Activated T-helper 2 cell treated with anti-CD3 and anti-CD28 coated beads, Interferon-gamma antibody, Interleukin-2, Interleukin-4, amounts not matched to agents 10 μg/mL and 5 μg/mL and 100 μg/mL, durations not matched to agents 14 hours and 24 hours and 36 hours (primary cell): ENCODE measurements at regions not wholly inside any gene's neighbourhood (a gene's known extent, or its start where the extent isn't known, plus 50 kb on each side); places are given as distances from the start of the nearest gene placed in this dataset.

ENCODE experiments used
- DNase-seq: peaks from one replicate; pipeline ENCODE4 v3.0.0; 2021; ENCODE audit warnings: low spot score
- H3K27ac Mint-ChIP-seq: one replicate; pipeline ENCODE4 v1.8.0; 2021; ENCODE audit warnings: mixed read lengths
- H3K27me3 Mint-ChIP-seq: one replicate; pipeline ENCODE4 v1.8.0; 2021; ENCODE audit warnings: low read depth, mixed read lengths
- H3K36me3 Mint-ChIP-seq: one replicate; pipeline ENCODE4 v1.8.0; 2021; ENCODE audit warnings: low read depth, mixed read lengths
- H3K4me1 Mint-ChIP-seq: one replicate; pipeline ENCODE4 v1.8.0; 2021; ENCODE audit warnings: low read depth, mixed read lengths
- H3K4me3 Mint-ChIP-seq: one replicate; pipeline ENCODE4 v1.8.0; 2021; ENCODE audit warnings: low read depth, mild to moderate bottlenecking, moderate library complexity, mixed read lengths
- H3K9me3 Mint-ChIP-seq: one replicate; pipeline ENCODE4 v1.8.0; 2021; ENCODE audit warnings: mixed read lengths
- intact Hi-C: fragments of 100-400 bp; cut with micrococcal nuclease; formaldehyde crosslinking; loops from one replicate; pipeline ENCODE4 v1.15.1; 2023

- H3K4me3 Mint-ChIP-seq = no peak overlapping the region
These were observed 126.5 kb downstream of the C1orf94 start for GRCh38 chr1:34303218-34303617.

DNA sequence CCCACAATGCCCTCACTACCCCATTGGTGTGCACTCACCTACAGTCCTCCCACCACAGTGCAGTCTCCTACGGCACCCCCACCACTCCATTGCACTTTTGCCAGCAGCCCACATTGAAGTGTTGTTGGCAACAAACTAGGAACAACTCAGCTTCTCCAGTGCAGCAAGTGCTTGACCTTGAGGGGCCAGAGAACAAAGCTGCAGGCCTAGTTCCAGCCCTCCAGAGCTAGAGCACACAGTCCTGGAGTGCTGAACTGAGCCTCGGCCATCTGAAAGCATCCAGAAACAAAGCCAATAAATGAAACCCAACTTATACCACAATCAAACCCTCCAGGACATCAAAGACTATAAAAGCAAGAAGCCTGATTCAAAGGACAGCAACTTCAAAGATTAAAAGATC is 129.9 kb downstream of the C1orf94 start:
- no peaks in the 10 kb centered on the region for H3K4me1 Mint-ChIP-seq
- no peak overlapping the region for H3K4me3 Mint-ChIP-seq
- no peak overlapping the region for H3K27ac Mint-ChIP-seq
- DNase-seq = no peak
- H3K36me3 Mint-ChIP-seq = no peaks in the 10 kb centered on the region
- no peaks in the 10 kb centered on the region for H3K27me3 Mint-ChIP-seq
- peaks cover 13% of the 10 kb centered on the region for H3K9me3 Mint-ChIP-seq
- intact Hi-C loops = no loop called here

More at GRCh38 chr1:34303218-34303617, 126.5 kb downstream of the C1orf94 start:
- no peaks in the 10 kb centered on the region for H3K36me3 Mint-ChIP-seq
- DNase-seq = no peak
- no peaks in the 10 kb centered on the region for H3K27me3 Mint-ChIP-seq
- H3K4me1 Mint-ChIP-seq = no peaks in the 10 kb centered on the region
- intact Hi-C loops = no loop called here
- H3K9me3 Mint-ChIP-seq = peaks cover 13% of the 10 kb centered on the region
- H3K27ac Mint-ChIP-seq = no peak overlapping the region

- intact Hi-C loops = no loop called here
- DNase-seq = no peak
- H3K27me3 Mint-ChIP-seq = no peaks in the 10 kb centered on the region
- H3K9me3 Mint-ChIP-seq = peaks cover 8% of the 10 kb centered on the region
- no peak overlapping the region for H3K4me3 Mint-ChIP-seq
- no peaks in the 10 kb centered on the region for H3K4me1 Mint-ChIP-seq
- H3K27ac Mint-ChIP-seq = no peak overlapping the region
- H3K36me3 Mint-ChIP-seq = no peaks in the 10 kb centered on the region
These were observed 135.7 kb downstream of the C1orf94 start for GRCh38 chr1:34312359-34312758.

- H3K36me3 Mint-ChIP-seq = no peaks in the 10 kb centered on the region
These were observed 139.3 kb downstream of the C1orf94 start for GRCh38 chr1:34315974-34316373.

DNA sequence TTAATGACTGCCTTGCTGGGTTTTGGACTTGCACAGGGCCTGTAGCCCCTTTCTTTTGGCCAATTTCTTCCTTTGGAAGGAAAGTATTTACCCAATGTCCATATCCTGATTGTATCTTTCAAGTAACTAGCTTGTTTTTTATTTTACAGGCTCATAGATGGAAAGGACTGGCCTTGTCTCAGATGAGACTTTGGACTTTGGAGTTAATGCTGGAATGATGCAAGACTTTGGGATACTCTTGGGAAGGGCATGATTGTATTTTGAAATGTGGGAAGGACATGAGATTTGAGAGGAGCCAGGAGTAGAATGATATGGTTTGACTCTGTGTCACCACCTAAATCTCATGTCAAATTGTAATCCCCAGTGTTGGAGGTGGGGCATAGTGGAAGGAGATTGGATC is 140.1 kb downstream of the C1orf94 start:
- Mint-ChIP-seq H3K4me3 (no peak overlapping the region), H3K27ac (no peak overlapping the region), H3K27me3 (no peaks in the 10 kb centered on the region), H3K36me3 (no peaks in the 10 kb centered on the region), H3K9me3 (peaks cover 8% of the 10 kb centered on the region), H3K4me1 (no peaks in the 10 kb centered on the region)
- intact Hi-C loops = no loop called here
- no peak for DNase-seq

More at GRCh38 chr1:34315974-34316373, 139.3 kb downstream of the C1orf94 start:
- H3K27me3 Mint-ChIP-seq = no peaks in the 10 kb centered on the region
- no peak overlapping the region for H3K4me3 Mint-ChIP-seq
- intact Hi-C loops = no loop called here
- DNase-seq = no peak
- peaks cover 8% of the 10 kb centered on the region for H3K9me3 Mint-ChIP-seq
- no peaks in the 10 kb centered on the region for H3K4me1 Mint-ChIP-seq
- H3K27ac Mint-ChIP-seq = no peak overlapping the region

GRCh38 chr1:34319218-34319617 is 142.5 kb downstream of the C1orf94 start:
- peaks cover 8% of the 10 kb centered on the region for H3K9me3 Mint-ChIP-seq
- H3K27ac Mint-ChIP-seq = no peak overlapping the region
- H3K27me3 Mint-ChIP-seq = no peaks in the 10 kb centered on the region
- DNase-seq = no peak
- H3K4me3 Mint-ChIP-seq = no peak overlapping the region
- intact Hi-C loops = no loop called here
- no peaks in the 10 kb centered on the region for H3K4me1 Mint-ChIP-seq
- H3K36me3 Mint-ChIP-seq = no peaks in the 10 kb centered on the region

- intact Hi-C loops = no loop called here
- Mint-ChIP-seq H3K27ac (no peak overlapping the region), H3K27me3 (no peaks in the 10 kb centered on the region), H3K4me3 (no peak overlapping the region), H3K4me1 (no peaks in the 10 kb centered on the region), H3K9me3 (peaks cover 7% of the 10 kb centered on the region), H3K36me3 (no peaks in the 10 kb centered on the region)
- no peak for DNase-seq
These were observed 143.5 kb downstream of the C1orf94 start for GRCh38 chr1:34320053-34320669.

DNA sequence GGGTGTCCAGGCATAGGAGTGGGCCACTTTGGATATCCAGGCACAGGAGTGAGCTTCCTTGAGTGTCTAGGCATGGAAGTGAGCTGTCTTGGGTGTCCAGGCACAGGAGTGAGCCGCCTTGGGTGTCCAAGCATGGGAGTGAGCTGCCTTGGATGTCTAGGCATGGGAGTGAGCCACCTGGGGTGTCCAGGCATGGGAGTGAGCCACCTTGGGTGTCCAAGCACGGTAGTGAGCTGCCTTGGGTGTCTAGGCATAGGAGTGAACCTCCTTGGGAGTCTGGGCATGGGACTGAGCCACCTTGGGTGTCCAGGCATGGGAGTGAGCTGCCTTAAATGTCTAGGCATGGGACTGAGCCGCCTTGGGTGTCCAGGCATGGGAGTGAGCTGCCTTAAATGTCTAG is 146.3 kb downstream of the C1orf94 start:
- intact Hi-C loops = no loop called here
- H3K9me3 Mint-ChIP-seq = no peaks in the 10 kb centered on the region
- no peak overlapping the region for H3K27ac Mint-ChIP-seq
- no peaks in the 10 kb centered on the region for H3K36me3 Mint-ChIP-seq
- no peaks in the 10 kb centered on the region for H3K4me1 Mint-ChIP-seq
- H3K4me3 Mint-ChIP-seq = no peak overlapping the region
- no peak for DNase-seq
- H3K27me3 Mint-ChIP-seq = no peaks in the 10 kb centered on the region

DNA sequence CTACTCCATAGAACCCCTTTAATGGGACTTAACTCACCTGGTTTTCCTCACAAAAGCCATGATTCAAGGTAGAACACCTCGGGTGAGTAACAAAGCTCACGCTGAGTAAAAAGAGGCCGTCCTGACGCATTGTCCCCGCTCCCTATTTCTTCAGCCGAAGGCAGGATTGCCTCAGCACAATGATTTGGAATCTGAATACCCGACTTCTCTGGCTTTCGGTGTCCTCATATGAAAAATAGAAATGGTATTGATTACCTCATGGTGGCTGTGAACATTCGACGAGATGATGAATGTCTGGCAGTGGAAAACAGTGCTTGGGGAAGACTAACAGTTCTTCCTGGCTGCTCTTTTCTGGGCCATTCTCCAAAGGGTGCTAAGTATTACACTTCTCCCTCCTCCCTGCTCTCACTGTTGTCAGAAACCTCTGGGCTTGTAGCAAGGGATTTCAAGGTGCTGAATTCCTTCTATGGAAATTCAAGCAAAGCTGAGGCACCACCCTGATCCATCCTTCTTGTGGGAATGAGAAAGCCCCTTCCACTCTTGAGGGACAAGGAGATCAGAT is 148.3 kb downstream of the C1orf94 start:
- no peaks in the 10 kb centered on the region for H3K4me1 Mint-ChIP-seq
- DNase-seq = no peak
- no peaks in the 10 kb centered on the region for H3K27me3 Mint-ChIP-seq
- no peak overlapping the region for H3K27ac Mint-ChIP-seq
- H3K36me3 Mint-ChIP-seq = no peaks in the 10 kb centered on the region
- intact Hi-C loops = no loop called here
- H3K9me3 Mint-ChIP-seq = no peaks in the 10 kb centered on the region
- no peak overlapping the region for H3K4me3 Mint-ChIP-seq

- H3K4me1 Mint-ChIP-seq = no peaks in the 10 kb centered on the region
- H3K36me3 Mint-ChIP-seq = no peaks in the 10 kb centered on the region
- H3K9me3 Mint-ChIP-seq = no peaks in the 10 kb centered on the region
- H3K27ac Mint-ChIP-seq = no peak overlapping the region
- H3K4me3 Mint-ChIP-seq = no peak overlapping the region
- H3K27me3 Mint-ChIP-seq = no peaks in the 10 kb centered on the region
- intact Hi-C loops = no loop called here
- no peak for DNase-seq
These were observed 151.6 kb downstream of the C1orf94 start for GRCh38 chr1:34328281-34328799.

GRCh38 chr1:34330061-34330460 is 153.4 kb downstream of the C1orf94 start:
- Mint-ChIP-seq H3K27me3 (no peaks in the 10 kb centered on the region), H3K27ac (no peak overlapping the region), H3K36me3 (no peaks in the 10 kb centered on the region), H3K4me3 (no peak overlapping the region), H3K9me3 (no peaks in the 10 kb centered on the region), H3K4me1 (no peaks in the 10 kb centered on the region)
- no peak for DNase-seq
- intact Hi-C loops = no loop called here

DNA sequence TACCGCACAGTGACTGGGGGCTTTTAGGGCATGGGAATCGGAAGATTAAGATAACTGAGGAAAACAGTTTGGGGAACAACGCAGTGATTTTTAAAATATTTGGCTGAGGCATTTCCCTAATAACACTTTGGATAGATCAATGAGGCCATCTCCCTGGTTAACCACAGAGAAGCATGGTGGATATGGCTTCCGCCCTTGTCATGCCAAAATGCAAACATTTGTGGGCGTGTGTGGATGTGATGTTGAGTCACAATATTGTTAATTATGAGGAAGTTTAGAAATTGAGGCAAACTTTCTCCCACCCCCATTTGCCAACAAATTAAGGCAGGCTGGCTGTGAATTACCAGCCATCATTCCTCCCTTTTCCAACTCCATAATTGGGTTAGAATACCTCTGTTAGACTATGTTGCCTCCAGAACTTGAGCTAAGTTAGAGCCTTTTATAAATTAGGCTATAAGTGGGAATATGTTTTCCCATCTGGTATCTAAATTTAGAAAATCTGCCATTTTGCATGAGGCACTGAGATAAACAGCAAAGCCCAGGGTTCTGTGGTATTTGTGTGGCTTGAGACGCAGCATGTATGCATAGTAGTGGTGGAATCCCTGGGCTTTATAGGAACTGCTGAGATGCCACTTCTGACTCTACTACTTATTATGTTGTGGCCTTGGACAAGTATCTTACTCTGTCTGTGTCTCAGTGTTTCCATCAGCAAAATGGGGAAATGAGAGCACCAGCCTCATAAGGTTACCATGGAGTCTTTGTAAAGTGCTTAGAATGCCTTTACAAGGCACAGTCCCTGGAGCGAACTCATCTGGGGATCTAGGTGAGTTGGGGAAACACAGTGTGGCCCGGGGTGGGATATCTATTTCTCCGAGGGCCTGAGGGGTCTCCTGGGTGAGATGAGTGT is 154.6 kb downstream of the C1orf94 start:
- DNase-seq = no peak
- Mint-ChIP-seq H3K9me3 (no peaks in the 10 kb centered on the region), H3K27ac (no peak overlapping the region), H3K4me1 (no peaks in the 10 kb centered on the region), H3K36me3 (no peaks in the 10 kb centered on the region), H3K27me3 (no peaks in the 10 kb centered on the region), H3K4me3 (no peak overlapping the region)
- intact Hi-C loops = no loop called here

- H3K4me1 Mint-ChIP-seq = no peaks in the 10 kb centered on the region
- H3K4me3 Mint-ChIP-seq = no peak overlapping the region
- intact Hi-C loops = no loop called here
- no peaks in the 10 kb centered on the region for H3K36me3 Mint-ChIP-seq
- H3K27ac Mint-ChIP-seq = no peak overlapping the region
- DNase-seq = no peak
- no peaks in the 10 kb centered on the region for H3K9me3 Mint-ChIP-seq
- H3K27me3 Mint-ChIP-seq = no peaks in the 10 kb centered on the region
These were observed 156.3 kb downstream of the C1orf94 start for GRCh38 chr1:34332996-34333395.
